ENCODE measurements at regions not wholly inside any gene's neighbourhood (a gene's known extent, or its start where the extent isn't known, plus 50 kb on each side); places are given as distances from the start of the nearest gene placed in this dataset.

GRCh38 chr11:69563306-69563705, 77.7 kb upstream of the CCND1 start:
- no peak for TF ChIP-seq CTCF (IDR thresholded peaks at IDR 0.05; ENCODE audit: insufficient read depth, low read depth, low read length, missing control alignments)

GRCh38 chr11:69563946-69564775, 76.8 kb upstream of the CCND1 start:
- TF ChIP-seq CTCF (IDR thresholded peaks at IDR 0.05; ENCODE audit: insufficient read depth, low read depth, low read length, missing control alignments) = no peak
- no peak for DNase-seq (ENCODE audit: low read depth)
- H3K4me3 ChIP-seq (ENCODE audit: low read length) = no peak overlapping the region

More at GRCh38 chr11:69563306-69563705, 77.7 kb upstream of the CCND1 start:
- no peak for DNase-seq (ENCODE audit: low read depth)
- H3K4me3 ChIP-seq (ENCODE audit: low read length) = no peak overlapping the region

GRCh38 chr11:69566001-69566400, 75.0 kb upstream of the CCND1 start:
- no peak for TF ChIP-seq CTCF (IDR thresholded peaks at IDR 0.05; ENCODE audit: insufficient read depth, low read depth, low read length, missing control alignments)
- H3K4me3 ChIP-seq (ENCODE audit: low read length) = no peak overlapping the region
- no peak for DNase-seq (ENCODE audit: low read depth)

GRCh38 chr11:69567951-69568808, 72.8 kb upstream of the CCND1 start:
- TF ChIP-seq CTCF (IDR thresholded peaks at IDR 0.05; ENCODE audit: insufficient read depth, low read depth, low read length, missing control alignments) = no peak
- no peak overlapping the region for H3K4me3 ChIP-seq (ENCODE audit: low read length)
- no peak for DNase-seq (ENCODE audit: low read depth)

- no peak for TF ChIP-seq CTCF (IDR thresholded peaks at IDR 0.05; ENCODE audit: insufficient read depth, low read depth, low read length, missing control alignments)
- no peak for DNase-seq (ENCODE audit: low read depth)
- H3K4me3 ChIP-seq (ENCODE audit: low read length) = no peak overlapping the region
Measured at GRCh38 chr11:69568809-69569097, 72.2 kb upstream of the CCND1 start.

- no peak for DNase-seq (ENCODE audit: low read depth)
- no peak overlapping the region for H3K4me3 ChIP-seq (ENCODE audit: low read length)
- TF ChIP-seq CTCF (IDR thresholded peaks at IDR 0.05; ENCODE audit: insufficient read depth, low read depth, low read length, missing control alignments) = no peak
Measured at GRCh38 chr11:69569306-69570200, 71.4 kb upstream of the CCND1 start.
